GM18526 (cell line): ENCODE measurements at regions not wholly inside any gene's neighbourhood (a gene's known extent, or its start where the extent isn't known, plus 50 kb on each side); places are given as distances from the start of the nearest gene placed in this dataset.

Experiments used
- POLR2A ChIP-seq: IDR thresholded peaks from 3 replicates; pipeline ENCODE4 v1.6.1; 2011; ENCODE audit not compliant: insufficient read length; ENCODE audit errors: extremely low read depth

- TF ChIP-seq POLR2A: no peak
Observed at GRCh38 chr14:71225113-71225512, 317.9 kb downstream of the PCNX1 start.

- no peak for TF ChIP-seq POLR2A
Observed at GRCh38 chr14:71228711-71229110, 321.5 kb downstream of the PCNX1 start.

- TF ChIP-seq POLR2A: no peak
Observed at GRCh38 chr14:71229875-71230274, 322.6 kb downstream of the PCNX1 start.

- TF ChIP-seq POLR2A: no peak
Observed at GRCh38 chr14:71230897-71231296, 323.6 kb downstream of the PCNX1 start.

GRCh38 chr14:71231521-71232393 lies 324.5 kb downstream of the PCNX1 start:
- no peak for TF ChIP-seq POLR2A

- TF ChIP-seq POLR2A: no peak
Observed at GRCh38 chr14:71232506-71232905, 325.2 kb downstream of the PCNX1 start.

- no peak for TF ChIP-seq POLR2A
Observed at GRCh38 chr14:71235875-71236274, 328.6 kb downstream of the PCNX1 start.

GRCh38 chr14:71236487-71236886 lies 329.2 kb downstream of the PCNX1 start:
- no peak for TF ChIP-seq POLR2A

- TF ChIP-seq POLR2A: no peak
Observed at GRCh38 chr14:71237556-71237955, 330.3 kb downstream of the PCNX1 start.

GRCh38 chr14:71238835-71239234 lies 331.6 kb downstream of the PCNX1 start:
- no peak for TF ChIP-seq POLR2A

- TF ChIP-seq POLR2A: no peak
Observed at GRCh38 chr14:71240171-71240570, 332.9 kb downstream of the PCNX1 start.

GRCh38 chr14:71240866-71241520 lies 333.7 kb downstream of the PCNX1 start:
- no peak for TF ChIP-seq POLR2A

GRCh38 chr14:71242237-71242748 lies 335.0 kb downstream of the PCNX1 start:
- TF ChIP-seq POLR2A: no peak

GRCh38 chr14:71243697-71244096 lies 336.4 kb downstream of the PCNX1 start:
- TF ChIP-seq POLR2A: no peak

GRCh38 chr14:71244341-71244740 lies 337.1 kb downstream of the PCNX1 start:
- TF ChIP-seq POLR2A: no peak

- no peak for TF ChIP-seq POLR2A
Observed at GRCh38 chr14:71245659-71246361, 338.6 kb downstream of the PCNX1 start.
